Common myeloid progenitor, CD34-positive (primary cell): ENCODE measurements at regions not wholly inside any gene's neighbourhood (a gene's known extent, or its start where the extent isn't known, plus 50 kb on each side); places are given as distances from the start of the nearest gene placed in this dataset.

ENCODE experiments used
- CTCF ChIA-PET: fragments of 350-600 bp; sonication (Branson Sonifier 250); formaldehyde crosslinking; loops from one replicate; lab custom pipeline; 2021; ENCODE audit warnings: antibody characterized with exemption; lab: Charles Lee
- POLR2A ChIA-PET: fragments of 350-600 bp; sonication (Branson Sonifier 250); formaldehyde crosslinking; loops from one replicate; lab custom pipeline; 2021; ENCODE audit warnings: antibody characterized with exemption; lab: Charles Lee
- DNase-seq, 3 donors: peaks; one replicate each; pipeline versions ENCODE4 v3.0.0 to v3.0.0-alpha.2; 2013
- H3K27ac ChIP-seq, 2 experiments: 1 replicate in 1 of 2; 2 replicates in 1 of 2; pipeline ENCODE4 v1.7.0; 2013; ENCODE audit warnings: inconsistent platforms in 2 of 2, low read length in 2 of 2, mild to moderate bottlenecking in 2 of 2, low read depth in 1 of 2, moderate library complexity in 1 of 2; ENCODE audit not compliant: severe bottlenecking in 2 of 2, insufficient read depth in 1 of 2, poor library complexity in 1 of 2
- H3K27me3 ChIP-seq, 5 experiments: replicated peaks in 2 of 5; 1 replicate in 3 of 5; 2 replicates in 2 of 5; pipeline versions ENCODE4 v1.6.1 to v1.7.0; 2013; ENCODE audit warnings: low read length in 4 of 5, mild to moderate bottlenecking in 2 of 5, moderate library complexity in 2 of 5, inconsistent platforms in 1 of 5; ENCODE audit not compliant: insufficient read depth in 5 of 5, control insufficient read depth in 4 of 5
- H3K36me3 ChIP-seq, 4 experiments: 1 replicate in 2 of 4; 2 replicates in 2 of 4; pipeline versions ENCODE4 v1.6.1 to v1.7.0; 2013; ENCODE audit warnings: low read length in 3 of 4, control low read depth in 1 of 4, mild to moderate bottlenecking in 1 of 4; ENCODE audit not compliant: control insufficient read depth in 4 of 4, insufficient read depth in 4 of 4
- H3K4me1 ChIP-seq, 4 experiments: 1 replicate in 3 of 4; 2 replicates in 1 of 4; pipeline versions ENCODE4 v1.6.1 to v1.7.1; 2013; ENCODE audit warnings: low read length in 3 of 4, mild to moderate bottlenecking in 3 of 4, control low read depth in 1 of 4, inconsistent platforms in 1 of 4, moderate library complexity in 1 of 4; ENCODE audit not compliant: control insufficient read depth in 4 of 4, insufficient read depth in 4 of 4; ENCODE audit errors: control extremely low read depth in 1 of 4
- H3K4me3 ChIP-seq, 7 experiments: 1 replicate in 4 of 7; 2 replicates in 3 of 7; pipeline versions ENCODE4 v1.5.1 to v1.7.0; 2013; ENCODE audit warnings: mild to moderate bottlenecking in 7 of 7, low read length in 6 of 7, moderate library complexity in 6 of 7, inconsistent platforms in 2 of 7, low read depth in 2 of 7, control low read depth in 1 of 7; ENCODE audit not compliant: insufficient read depth in 4 of 7, control insufficient read depth in 1 of 7; ENCODE audit errors: extremely low read depth in 1 of 7
- H3K9me3 ChIP-seq, 5 experiments: 1 replicate in 4 of 5; 2 replicates in 1 of 5; pipeline versions ENCODE4 v1.6.1 to v1.7.1; 2013; ENCODE audit warnings: low read length in 4 of 5, mild to moderate bottlenecking in 2 of 5, inconsistent platforms in 1 of 5, low read depth in 1 of 5, moderate library complexity in 1 of 5; ENCODE audit not compliant: control insufficient read depth in 4 of 5, insufficient read depth in 2 of 5; ENCODE audit errors: control extremely low read depth in 1 of 5
- WGBS: methylation state at CpG from one replicate; pipeline ENCODE4 v1.1.5; 2013; ENCODE audit not compliant: insufficient coverage; 5-methylcytosine and 5-hydroxymethylcytosine counted together

DNA sequence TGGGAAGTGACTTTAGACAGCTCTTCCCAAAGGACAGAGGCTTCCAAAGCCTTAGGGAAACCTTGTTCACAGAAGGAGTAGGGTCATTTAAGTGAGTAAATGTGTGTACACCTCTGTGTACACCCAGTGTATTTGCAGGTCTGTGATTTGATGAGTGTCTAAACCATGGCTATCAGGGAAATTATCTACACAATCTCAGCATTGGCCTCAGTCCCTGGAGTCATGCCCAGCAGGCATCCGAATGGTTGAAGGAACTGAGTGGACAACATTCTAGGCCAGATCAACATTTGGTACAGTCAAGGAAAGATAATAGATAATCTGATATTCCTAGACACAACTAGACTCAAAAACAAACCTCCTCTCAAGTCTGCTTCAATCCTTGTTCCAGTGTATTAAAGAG, 258.4 kb upstream of the DAPK1 start:
- 80% methylated on average over 1 of the region's 1 CpG for WGBS
- no peaks in the 10 kb centered on the region for H3K9me3 ChIP-seq
- no peaks in the 10 kb centered on the region for H3K36me3 ChIP-seq
- no peak overlapping the region for H3K27ac ChIP-seq
- ChIA-PET POLR2A (no interaction called here), CTCF (no interaction called here)
- peaks cover 0 to 3% (median 0%) of the 10 kb centered on the region in 5 experiments for H3K27me3 ChIP-seq
- no peak for DNase-seq
- H3K4me1 ChIP-seq = no peaks in the 10 kb centered on the region
- H3K4me3 ChIP-seq = no peak overlapping the region

DNA sequence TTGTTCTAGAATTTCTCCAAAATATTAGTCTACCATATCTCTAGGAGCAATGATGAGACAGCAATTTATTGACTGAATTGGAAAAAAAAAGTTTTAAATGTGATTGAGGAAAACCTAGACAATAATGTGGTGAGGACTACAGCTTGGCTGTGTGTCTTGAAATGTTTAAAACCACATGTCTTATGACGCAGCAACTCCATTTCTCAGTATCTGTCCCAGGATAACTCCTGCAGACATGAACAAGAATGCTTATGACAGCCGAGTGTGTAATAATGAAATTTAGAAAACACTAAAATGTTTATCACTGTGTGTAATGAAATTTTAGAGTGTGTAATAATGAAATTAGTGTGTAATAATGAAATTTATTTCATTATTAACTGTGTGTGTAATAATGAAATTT, 254.1 kb upstream of the DAPK1 start:
- Histone ChIP-seq H3K36me3 (no peaks in the 10 kb centered on the region), H3K4me3 (no peak overlapping the region), H3K27me3 (peaks cover 0 to 7% (median 2%) of the 10 kb centered on the region in 5 experiments), H3K4me1 (no peaks in the 10 kb centered on the region), H3K9me3 (no peaks in the 10 kb centered on the region), H3K27ac (no peak overlapping the region)
- no peak for DNase-seq
- ChIA-PET POLR2A (no interaction called here), CTCF (no interaction called here)
- WGBS = 100% methylated on average over 2 of the region's 2 CpGs

DNA sequence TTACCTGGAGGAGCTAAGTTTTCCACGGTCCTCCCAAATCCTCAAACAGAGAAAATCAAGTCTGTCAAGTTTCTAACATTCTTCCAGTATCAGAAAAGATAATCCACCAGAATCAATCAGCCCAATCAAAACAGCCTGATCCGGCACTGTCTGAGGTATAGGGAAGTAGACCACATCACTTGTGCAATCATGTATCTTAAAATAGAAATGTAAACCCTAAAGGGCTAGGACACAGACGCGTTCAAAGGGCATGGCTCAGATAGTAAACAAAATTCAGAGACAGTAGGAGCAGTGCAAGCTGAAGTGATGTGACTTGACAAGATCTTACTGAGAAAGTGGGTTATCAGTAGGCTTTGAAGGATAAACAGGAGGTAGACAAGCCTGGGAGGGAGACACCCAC, 252.4 kb upstream of the DAPK1 start:
- Histone ChIP-seq H3K36me3 (no peaks in the 10 kb centered on the region), H3K9me3 (no peaks in the 10 kb centered on the region), H3K4me1 (no peaks in the 10 kb centered on the region), H3K27me3 (peaks cover 0 to 4% (median 0%) of the 10 kb centered on the region in 5 experiments), H3K27ac (no peak overlapping the region), H3K4me3 (no peak overlapping the region)
- ChIA-PET POLR2A (no interaction called here), CTCF (no interaction called here)
- whole genome bisulfite sequencing = 64% methylated on average over 2 of the region's 4 CpGs
- no peak for DNase-seq

DNA sequence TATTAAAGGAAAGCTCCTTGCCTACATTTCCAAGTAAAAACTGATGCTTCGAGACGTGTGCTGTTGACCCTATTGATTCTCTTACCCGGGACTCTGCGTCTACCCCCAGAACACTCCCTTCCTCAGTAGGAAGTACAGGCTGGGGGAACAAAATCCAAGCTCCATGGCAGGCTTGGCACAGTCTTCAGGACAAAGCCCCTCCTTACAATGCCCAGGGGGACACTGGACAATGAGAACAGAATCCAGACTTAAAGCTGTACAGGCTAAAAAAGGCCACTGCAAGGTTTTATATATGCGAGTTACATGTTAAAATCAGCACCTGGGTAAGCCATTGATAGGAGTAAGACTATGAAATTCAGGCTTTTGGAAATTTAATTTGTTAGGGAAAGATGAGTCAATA, 250.6 kb upstream of the DAPK1 start:
- Histone ChIP-seq H3K36me3 (no peaks in the 10 kb centered on the region), H3K4me3 (no peak overlapping the region), H3K27me3 (peaks cover 0 to 4% (median 0%) of the 10 kb centered on the region in 5 experiments), H3K27ac (no peak overlapping the region), H3K4me1 (no peaks in the 10 kb centered on the region), H3K9me3 (no peaks in the 10 kb centered on the region)
- ChIA-PET POLR2A (no interaction called here), CTCF (no interaction called here)
- DNase-seq = no peak
- WGBS = 98% methylated on average over 5 of the region's 5 CpGs

DNA sequence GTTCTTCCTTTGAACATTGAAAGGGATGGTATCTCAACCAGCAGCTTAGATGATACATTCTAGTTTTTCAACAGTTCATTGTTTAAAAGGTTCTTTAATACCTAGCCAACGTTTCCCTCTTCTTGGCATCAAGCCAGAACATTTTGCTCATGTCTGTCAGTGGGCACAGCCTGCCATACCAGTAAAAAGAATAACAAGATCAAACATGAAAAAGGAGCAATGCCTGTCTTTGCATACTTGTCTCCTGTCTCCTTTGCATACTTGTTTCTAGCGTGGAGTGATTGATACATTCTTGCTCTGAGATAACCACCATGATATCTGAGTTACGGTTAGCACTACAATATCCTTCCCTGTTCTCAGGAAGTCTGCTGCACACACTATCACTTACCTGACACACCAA, 248.6 kb upstream of the DAPK1 start:
- CTCF ChIA-PET = no interaction called here
- Histone ChIP-seq H3K4me3 (no peak overlapping the region), H3K27ac (no peak overlapping the region), H3K4me1 (no peaks in the 10 kb centered on the region), H3K9me3 (no peaks in the 10 kb centered on the region), H3K27me3 (peaks cover 0 to 7% (median 0%) of the 10 kb centered on the region in 5 experiments), H3K36me3 (no peaks in the 10 kb centered on the region)
- 75% methylated on average over 3 of the region's 3 CpGs for WGBS
- POLR2A ChIA-PET = no interaction called here
- DNase-seq = no peak

DNA sequence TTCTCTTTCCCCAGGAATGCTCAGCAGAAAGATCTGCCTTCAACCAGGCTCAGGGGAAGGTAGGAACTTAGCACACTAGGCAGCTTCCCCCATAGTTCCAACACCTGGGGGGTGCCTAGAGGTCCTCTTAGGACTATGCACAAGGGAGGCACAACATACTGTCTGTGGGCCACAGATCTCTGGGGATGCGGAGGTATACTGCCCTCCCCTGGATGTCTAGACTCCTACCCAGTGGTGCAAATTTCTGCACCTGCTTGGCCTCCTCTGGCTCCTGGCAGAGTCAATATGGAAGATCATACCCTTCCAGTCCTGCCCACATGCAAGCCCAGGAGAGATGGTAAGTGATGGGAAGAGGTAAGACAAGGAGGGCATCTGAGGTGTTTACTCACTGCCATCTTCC, 247.5 kb upstream of the DAPK1 start:
- Histone ChIP-seq H3K9me3 (peaks cover 0 to 1% (median 0%) of the 10 kb centered on the region in 5 experiments), H3K27me3 (peaks cover 0 to 7% (median 1%) of the 10 kb centered on the region in 5 experiments), H3K4me1 (no peaks in the 10 kb centered on the region), H3K27ac (no peak overlapping the region), H3K36me3 (no peaks in the 10 kb centered on the region), H3K4me3 (no peak overlapping the region)
- 100% methylated on average over 1 of the region's 1 CpG for WGBS
- CTCF ChIA-PET = no interaction called here
- POLR2A ChIA-PET = no interaction called here
- DNase-seq = no peak

DNA sequence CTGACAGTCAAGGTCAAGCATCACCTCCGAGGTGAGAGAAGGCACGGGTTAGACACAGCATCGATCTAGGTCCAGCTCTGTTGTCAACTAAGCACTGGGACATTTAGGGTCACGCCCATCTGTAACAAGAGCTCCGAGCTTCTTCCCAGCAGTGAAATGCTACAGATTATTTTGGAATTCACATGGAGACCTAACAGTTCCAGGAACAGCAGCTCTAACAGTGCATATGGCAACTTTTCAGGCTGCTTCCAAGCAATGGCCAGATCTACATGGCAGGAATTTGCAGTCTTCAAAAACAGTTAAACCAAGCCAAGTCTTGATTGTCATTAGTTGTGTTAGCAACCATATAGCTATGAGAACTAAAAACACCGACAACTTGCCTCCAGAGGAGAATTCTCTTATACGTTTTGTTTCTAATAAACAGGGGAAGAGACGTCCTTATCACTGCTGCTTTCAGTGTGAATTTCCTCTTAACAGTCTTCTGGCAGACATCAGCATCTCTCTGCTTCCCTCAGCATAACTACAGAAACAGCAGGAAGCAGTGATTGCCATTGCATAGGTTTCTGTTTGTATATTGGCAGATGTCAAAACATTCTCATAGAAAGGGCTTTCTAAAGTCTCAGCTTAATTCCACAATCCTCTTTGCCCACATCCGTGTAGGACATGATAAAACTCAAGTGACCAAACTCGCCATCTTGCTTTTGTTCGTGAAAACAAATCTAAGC, 242.1 kb upstream of the DAPK1 start:
- 76% methylated on average over 11 of the region's 11 CpGs for WGBS
- DNase-seq = no peak
- H3K27me3 ChIP-seq = peaks cover 0 to 9% (median 3%) of the 10 kb centered on the region in 5 experiments
- no peak overlapping the region for H3K4me3 ChIP-seq
- POLR2A ChIA-PET = no interaction called here
- H3K9me3 ChIP-seq = peaks cover 0 to 1% (median 0%) of the 10 kb centered on the region in 5 experiments
- H3K27ac ChIP-seq = no peak overlapping the region
- CTCF ChIA-PET = no interaction called here
- H3K4me1 ChIP-seq = no peaks in the 10 kb centered on the region
- H3K36me3 ChIP-seq = no peaks in the 10 kb centered on the region
